ENCODE measurements at regions not wholly inside any gene's neighbourhood (a gene's known extent, or its start where the extent isn't known, plus 50 kb on each side); places are given as distances from the start of the nearest gene placed in this dataset.

DNA sequence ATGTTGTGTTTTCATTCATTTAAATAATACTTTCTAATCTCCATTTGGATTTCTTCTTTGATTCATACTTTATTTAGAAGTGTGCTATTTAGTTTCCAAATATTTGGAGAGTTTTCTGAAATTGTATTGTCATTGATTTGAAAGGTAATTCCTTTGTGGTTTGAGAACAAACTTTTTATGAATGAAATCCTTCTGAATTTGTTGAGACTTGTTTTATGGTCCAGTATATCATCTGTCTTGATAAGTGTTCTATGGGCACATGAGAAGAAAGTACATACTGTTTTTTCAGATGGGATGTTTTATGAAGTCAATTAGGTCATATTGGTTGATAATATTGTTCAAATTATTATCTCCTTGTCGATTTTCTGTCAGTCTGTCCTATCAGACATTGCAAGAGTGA is 953.8 kb downstream of the NR2F1-AS1 start:
- no peak overlapping the region for H3K9ac ChIP-seq (ENCODE audit: low read length)
- no peaks in the 10 kb centered on the region for H3K36me3 ChIP-seq (ENCODE audit: insufficient read depth, low read length)
- no peaks in the 10 kb centered on the region for H3F3A ChIP-seq (ENCODE audit: insufficient read depth, low read length, poor library complexity, severe bottlenecking)
- TF ChIP-seq, protein P1, sequence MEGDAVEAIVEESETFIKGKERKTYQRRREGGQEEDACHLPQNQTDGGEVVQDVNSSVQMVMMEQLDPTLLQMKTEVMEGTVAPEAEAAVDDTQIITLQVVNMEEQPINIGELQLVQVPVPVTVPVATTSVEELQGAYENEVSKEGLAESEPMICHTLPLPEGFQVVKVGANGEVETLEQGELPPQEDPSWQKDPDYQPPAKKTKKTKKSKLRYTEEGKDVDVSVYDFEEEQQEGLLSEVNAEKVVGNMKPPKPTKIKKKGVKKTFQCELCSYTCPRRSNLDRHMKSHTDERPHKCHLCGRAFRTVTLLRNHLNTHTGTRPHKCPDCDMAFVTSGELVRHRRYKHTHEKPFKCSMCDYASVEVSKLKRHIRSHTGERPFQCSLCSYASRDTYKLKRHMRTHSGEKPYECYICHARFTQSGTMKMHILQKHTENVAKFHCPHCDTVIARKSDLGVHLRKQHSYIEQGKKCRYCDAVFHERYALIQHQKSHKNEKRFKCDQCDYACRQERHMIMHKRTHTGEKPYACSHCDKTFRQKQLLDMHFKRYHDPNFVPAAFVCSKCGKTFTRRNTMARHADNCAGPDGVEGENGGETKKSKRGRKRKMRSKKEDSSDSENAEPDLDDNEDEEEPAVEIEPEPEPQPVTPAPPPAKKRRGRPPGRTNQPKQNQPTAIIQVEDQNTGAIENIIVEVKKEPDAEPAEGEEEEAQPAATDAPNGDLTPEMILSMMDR (IDR thresholded peaks at IDR 0.05; ENCODE audit: poor library complexity, severe bottlenecking): no peak
- no peak for TF ChIP-seq POLR2AphosphoS5 (IDR thresholded peaks at IDR 0.05)
- no peak for TF ChIP-seq REST (IDR thresholded peaks at IDR 0.05; ENCODE audit: borderline replicate concordance)
- no peak for TF ChIP-seq SMC3 (conservative IDR thresholded peaks at IDR 0.05; ENCODE audit: poor library complexity)
- H3K9me3 ChIP-seq (ENCODE audit: low read length): no peaks in the 10 kb centered on the region
- H3K9me2 ChIP-seq (ENCODE audit: insufficient read depth, low read length): no peaks in the 10 kb centered on the region
- H3K27me3 ChIP-seq (ENCODE audit: insufficient read depth, low read depth, low read length): peaks cover 2% of the 10 kb centered on the region
- no peak overlapping the region for H3K27ac ChIP-seq (ENCODE audit: low read length)
- no peak overlapping the region for H2AFZ ChIP-seq (ENCODE audit: low read depth, low read length)
- H3K79me2 ChIP-seq (replicated peaks; ENCODE audit: insufficient read depth, low read length): no peaks in the 10 kb centered on the region
- H3K4me3 ChIP-seq (ENCODE audit: low read length): no peak overlapping the region
- H4K20me1 ChIP-seq (ENCODE audit: insufficient read depth): no peaks in the 10 kb centered on the region
- H3K4me2 ChIP-seq (ENCODE audit: low read length): no peak overlapping the region

- H3K9me3 ChIP-seq (ENCODE audit: low read length): no peaks in the 10 kb centered on the region
- H3K27ac ChIP-seq (ENCODE audit: low read length): no peak overlapping the region
- H3K36me3 ChIP-seq (ENCODE audit: insufficient read depth, low read length): no peaks in the 10 kb centered on the region
- H3K27me3 ChIP-seq (ENCODE audit: insufficient read depth, low read depth, low read length): no peaks in the 10 kb centered on the region
- no peaks in the 10 kb centered on the region for H3F3A ChIP-seq (ENCODE audit: insufficient read depth, low read length, poor library complexity, severe bottlenecking)
- H2AFZ ChIP-seq (ENCODE audit: low read depth, low read length): no peak overlapping the region
- H3K79me2 ChIP-seq (replicated peaks; ENCODE audit: insufficient read depth, low read length): no peaks in the 10 kb centered on the region
- no peak overlapping the region for H3K9ac ChIP-seq (ENCODE audit: low read length)
- H3K4me3 ChIP-seq (ENCODE audit: low read length): no peak overlapping the region
- no peaks in the 10 kb centered on the region for H3K9me2 ChIP-seq (ENCODE audit: insufficient read depth, low read length)
- TF ChIP-seq EZH2 (IDR thresholded peaks at IDR 0.05; ENCODE audit: borderline replicate concordance, insufficient read depth, low read length, poor library complexity, severe bottlenecking) (no peak), TAF1 (IDR thresholded peaks at IDR 0.05; ENCODE audit: low read depth) (no peak), REST (IDR thresholded peaks at IDR 0.05; ENCODE audit: borderline replicate concordance) (no peak), POLR2AphosphoS5 (IDR thresholded peaks at IDR 0.05) (no peak), RAD21 (conservative IDR thresholded peaks at IDR 0.05) (no peak), EP300 (conservative IDR thresholded peaks at IDR 0.05; ENCODE audit: poor library complexity, severe bottlenecking) (no peak), MXI1 (conservative IDR thresholded peaks at IDR 0.05; ENCODE audit: poor library complexity, severe bottlenecking) (no peak), SMC3 (conservative IDR thresholded peaks at IDR 0.05; ENCODE audit: poor library complexity) (no peak)
- TF ChIP-seq, protein P1 (IDR thresholded peaks at IDR 0.05; ENCODE audit: poor library complexity, severe bottlenecking): no peak
- no peaks in the 10 kb centered on the region for H4K20me1 ChIP-seq (ENCODE audit: insufficient read depth)
- H3K4me2 ChIP-seq (ENCODE audit: low read length): no peak overlapping the region
These were observed 964.9 kb downstream of the NR2F1-AS1 start for GRCh38 chr5:92616085-92616484.
